OCI-LY3 (cell line): ENCODE measurements at regions not wholly inside any gene's neighbourhood (a gene's known extent, or its start where the extent isn't known, plus 50 kb on each side); places are given as distances from the start of the nearest gene placed in this dataset.

Source experiments
- H2AFZ ChIP-seq: fragments of 200-600, 300-600 bp; shearing (Covaris generic); 2 replicates; pipeline ENCODE4 v1.6.0; 2014; ENCODE audit warnings: antibody characterized with exemption, low read depth, low read length
- H3K27ac ChIP-seq: fragments of 200-600, 300-600 bp; sonication (generic); 2 replicates; pipeline ENCODE4 v1.5.1; 2014; ENCODE audit warnings: mild to moderate bottlenecking, low read length, moderate library complexity, mixed read lengths
- H3K27me3 ChIP-seq: fragments of 200-600, 300-600 bp; sonication (generic); 2 replicates; pipeline ENCODE4 v1.6.1; 2014; ENCODE audit warnings: low read depth, low read length, mixed read lengths
- H3K36me3 ChIP-seq: fragments of 200-600, 300-600 bp; sonication (generic); replicated peaks from 2 replicates; pipeline ENCODE3; 2014; ENCODE audit warnings: low read depth, low read length, mixed read lengths
- H3K4me1 ChIP-seq: fragments of 300-600, 200-600 bp; sonication (generic); 2 replicates; pipeline ENCODE4 v1.6.1; 2014; ENCODE audit warnings: low read length, mixed read lengths
- H3K4me2 ChIP-seq: fragments of 200-600, 300-600 bp; sonication (generic); 2 replicates; pipeline ENCODE4 v1.6.1; 2014; ENCODE audit warnings: low read length, mixed read lengths
- H3K4me3 ChIP-seq: fragments of 300-600, 200-600 bp; sonication (generic); 2 replicates; pipeline ENCODE4 v1.5.1; 2014; ENCODE audit warnings: antibody characterized with exemption, mild to moderate bottlenecking, low read length, moderate library complexity
- H3K79me2 ChIP-seq: fragments of 300-600, 200-600 bp; shearing (Covaris generic); 2 replicates; pipeline ENCODE4 v1.6.1; 2014; ENCODE audit warnings: mild to moderate bottlenecking, low read length, mixed read lengths
- H3K9ac ChIP-seq: fragments of 300-600, 200-600 bp; shearing (Covaris generic); 2 replicates; pipeline ENCODE4 v1.6.0; 2014; ENCODE audit warnings: mild to moderate bottlenecking, low read length, moderate library complexity
- H3K9me3 ChIP-seq: fragments of 200-600, 300-600 bp; shearing (Covaris generic); 2 replicates; pipeline ENCODE4 v1.6.1; 2014; ENCODE audit warnings: low read length, mixed read lengths; ENCODE audit not compliant: insufficient read depth
- H4K20me1 ChIP-seq: fragments of 200-600, 300-600 bp; sonication (generic); 2 replicates; pipeline ENCODE4 v1.6.1; 2016; ENCODE audit warnings: low read length, mixed read lengths; ENCODE audit not compliant: insufficient read depth
- EZH2phosphoT487 ChIP-seq: fragments of 200-600 bp; shearing (Covaris generic); IDR thresholded peaks from 2 replicates; pipeline ENCODE4 v1.6.1; 2018; ENCODE audit warnings: antibody characterized with exemption, mixed run types, low read depth
- TF ChIP-seq, protein P1 (sequence below): fragments of 200-600, 300-600 bp; sonication (generic); IDR thresholded peaks from 2 replicates; pipeline ENCODE4 v1.5.1; 2014; ENCODE audit warnings: antibody characterized with exemption, low read length, low read depth

- no peak for TF ChIP-seq EZH2phosphoT487
- TF ChIP-seq, protein P1, sequence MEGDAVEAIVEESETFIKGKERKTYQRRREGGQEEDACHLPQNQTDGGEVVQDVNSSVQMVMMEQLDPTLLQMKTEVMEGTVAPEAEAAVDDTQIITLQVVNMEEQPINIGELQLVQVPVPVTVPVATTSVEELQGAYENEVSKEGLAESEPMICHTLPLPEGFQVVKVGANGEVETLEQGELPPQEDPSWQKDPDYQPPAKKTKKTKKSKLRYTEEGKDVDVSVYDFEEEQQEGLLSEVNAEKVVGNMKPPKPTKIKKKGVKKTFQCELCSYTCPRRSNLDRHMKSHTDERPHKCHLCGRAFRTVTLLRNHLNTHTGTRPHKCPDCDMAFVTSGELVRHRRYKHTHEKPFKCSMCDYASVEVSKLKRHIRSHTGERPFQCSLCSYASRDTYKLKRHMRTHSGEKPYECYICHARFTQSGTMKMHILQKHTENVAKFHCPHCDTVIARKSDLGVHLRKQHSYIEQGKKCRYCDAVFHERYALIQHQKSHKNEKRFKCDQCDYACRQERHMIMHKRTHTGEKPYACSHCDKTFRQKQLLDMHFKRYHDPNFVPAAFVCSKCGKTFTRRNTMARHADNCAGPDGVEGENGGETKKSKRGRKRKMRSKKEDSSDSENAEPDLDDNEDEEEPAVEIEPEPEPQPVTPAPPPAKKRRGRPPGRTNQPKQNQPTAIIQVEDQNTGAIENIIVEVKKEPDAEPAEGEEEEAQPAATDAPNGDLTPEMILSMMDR: no peak
- H3K36me3 ChIP-seq: no peaks in the 10 kb centered on the region
- no peaks in the 10 kb centered on the region for H4K20me1 ChIP-seq
- no peak overlapping the region for H3K4me2 ChIP-seq
- H3K4me3 ChIP-seq: no peak overlapping the region
- no peak overlapping the region for H3K27ac ChIP-seq
- H3K9me3 ChIP-seq: no peaks in the 10 kb centered on the region
- no peaks in the 10 kb centered on the region for H3K27me3 ChIP-seq
- no peak overlapping the region for H3K9ac ChIP-seq
- no peak overlapping the region for H2AFZ ChIP-seq
- no peaks in the 10 kb centered on the region for H3K79me2 ChIP-seq
- H3K4me1 ChIP-seq: no peaks in the 10 kb centered on the region
Observed at GRCh38 chrX:25548811-25549210, 533.0 kb upstream of the ARX start.

DNA sequence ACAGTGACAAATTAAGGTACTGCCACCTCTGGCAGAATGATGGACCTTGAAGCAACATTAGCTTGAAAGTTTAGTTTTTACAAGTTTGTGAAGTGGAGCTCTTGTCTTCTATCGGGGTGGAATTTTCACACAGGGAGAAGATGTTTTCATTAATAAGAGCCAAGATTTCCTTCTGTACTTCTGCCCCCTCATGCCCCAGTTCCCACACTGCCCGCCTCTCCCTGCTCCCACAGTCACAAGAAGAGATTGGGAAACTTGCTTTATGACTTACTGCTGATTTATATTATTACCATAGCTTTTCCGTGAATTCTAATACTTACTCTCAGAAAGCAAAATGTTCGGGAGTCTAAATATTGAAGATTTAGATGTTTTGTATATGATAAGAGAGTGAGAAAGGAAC lies 539.8 kb upstream of the ARX start:
- no peak overlapping the region for H2AFZ ChIP-seq
- no peaks in the 10 kb centered on the region for H4K20me1 ChIP-seq
- H3K27ac ChIP-seq: no peak overlapping the region
- H3K9ac ChIP-seq: no peak overlapping the region
- TF ChIP-seq, protein P1: no peak
- TF ChIP-seq EZH2phosphoT487: no peak
- no peak overlapping the region for H3K4me2 ChIP-seq
- H3K4me3 ChIP-seq: no peak overlapping the region
- no peaks in the 10 kb centered on the region for H3K9me3 ChIP-seq
- no peaks in the 10 kb centered on the region for H3K79me2 ChIP-seq
- H3K36me3 ChIP-seq: no peaks in the 10 kb centered on the region
- no peaks in the 10 kb centered on the region for H3K4me1 ChIP-seq
- H3K27me3 ChIP-seq: no peaks in the 10 kb centered on the region

DNA sequence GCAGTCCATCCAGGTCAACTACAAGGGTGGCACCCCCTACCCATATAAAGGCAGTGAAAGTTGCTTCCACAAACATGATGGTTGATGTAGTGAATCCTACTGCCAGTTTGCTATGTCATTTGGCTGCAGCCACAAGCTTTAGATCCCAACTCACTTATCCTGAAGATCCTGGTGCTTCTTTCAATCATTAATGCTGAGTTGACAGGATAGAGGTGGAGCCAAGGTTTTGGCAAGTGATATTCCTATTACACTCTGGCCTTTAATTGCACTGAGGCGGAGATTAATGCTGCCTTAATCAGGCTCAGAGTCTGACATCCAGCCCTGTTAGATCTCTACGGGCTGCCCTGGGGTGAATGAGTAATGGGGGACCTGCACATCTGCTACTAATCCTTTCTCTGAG lies 542.4 kb upstream of the ARX start:
- TF ChIP-seq, protein P1: no peak
- TF ChIP-seq EZH2phosphoT487: no peak
- H4K20me1 ChIP-seq: no peaks in the 10 kb centered on the region

GRCh38 chrX:25561190-25561589 lies 545.4 kb upstream of the ARX start:
- no peaks in the 10 kb centered on the region for H3K79me2 ChIP-seq
- no peak overlapping the region for H3K27ac ChIP-seq
- H4K20me1 ChIP-seq: no peaks in the 10 kb centered on the region
- H3K4me2 ChIP-seq: no peak overlapping the region
- H3K36me3 ChIP-seq: no peaks in the 10 kb centered on the region
- H3K4me3 ChIP-seq: no peak overlapping the region
- no peak overlapping the region for H3K9ac ChIP-seq
- H2AFZ ChIP-seq: no peak overlapping the region
- H3K4me1 ChIP-seq: no peaks in the 10 kb centered on the region
- no peak for TF ChIP-seq EZH2phosphoT487
- TF ChIP-seq, protein P1: no peak
- H3K9me3 ChIP-seq: no peaks in the 10 kb centered on the region
- no peaks in the 10 kb centered on the region for H3K27me3 ChIP-seq

More for the DNA sequence above, 542.4 kb upstream of the ARX start:
- Histone ChIP-seq H3K36me3 (no peaks in the 10 kb centered on the region), H3K79me2 (no peaks in the 10 kb centered on the region), H2AFZ (no peak overlapping the region), H3K4me2 (no peak overlapping the region), H3K27me3 (no peaks in the 10 kb centered on the region), H3K4me3 (no peak overlapping the region), H3K9me3 (no peaks in the 10 kb centered on the region), H3K9ac (no peak overlapping the region), H3K27ac (no peak overlapping the region), H3K4me1 (no peaks in the 10 kb centered on the region)
